GM21447 (cell line): ENCODE measurements at regions not wholly inside any gene's neighbourhood (a gene's known extent, or its start where the extent isn't known, plus 50 kb on each side); places are given as distances from the start of the nearest gene placed in this dataset.
"Not testable (repeated sequence)": the region's sequence is repeated elsewhere in the genome, so short reads cannot be mapped to it uniquely, and the experiment has no call there.

ENCODE experiments used
- ATAC-seq: cut with Tn5 transposase; IDR thresholded peaks from one replicate; pipeline ENCODE4 v1.9.1; 2021; ENCODE audit not compliant: unreplicated experiment

DNA sequence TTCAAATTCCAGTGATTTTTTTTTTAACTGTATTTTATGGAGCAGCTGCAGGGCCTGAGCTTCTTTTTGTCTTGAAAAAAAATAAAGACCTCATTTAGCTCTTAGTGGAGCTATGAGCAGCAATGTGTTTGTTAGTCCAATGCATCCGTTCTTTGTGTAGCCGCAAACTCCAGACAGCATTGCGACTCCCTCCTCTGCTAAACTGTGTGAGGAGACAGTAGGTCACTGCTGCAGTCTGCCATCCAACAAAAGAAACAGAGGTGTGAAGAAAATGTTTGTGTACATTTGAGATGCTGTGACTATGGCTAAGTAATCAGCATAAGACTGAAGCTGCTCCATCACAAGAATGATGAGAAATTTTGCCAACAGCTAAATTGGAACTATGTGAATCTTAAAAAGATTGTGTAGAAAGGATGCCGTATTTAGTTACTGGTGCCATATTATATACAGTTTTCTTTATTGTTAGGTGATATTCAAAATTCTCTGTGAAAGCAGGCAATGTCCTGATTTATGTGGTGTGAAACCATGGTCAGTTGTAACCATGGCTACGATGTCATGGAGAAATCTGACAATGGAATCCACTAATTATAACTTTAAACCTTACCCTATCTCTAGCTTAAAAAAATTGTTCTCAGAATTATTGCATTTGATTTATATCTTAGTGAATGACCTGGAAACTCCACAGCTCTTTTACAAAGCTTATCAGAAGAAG, 428.8 kb upstream of the EPHA7 start:
- no peak for ATAC-seq

DNA sequence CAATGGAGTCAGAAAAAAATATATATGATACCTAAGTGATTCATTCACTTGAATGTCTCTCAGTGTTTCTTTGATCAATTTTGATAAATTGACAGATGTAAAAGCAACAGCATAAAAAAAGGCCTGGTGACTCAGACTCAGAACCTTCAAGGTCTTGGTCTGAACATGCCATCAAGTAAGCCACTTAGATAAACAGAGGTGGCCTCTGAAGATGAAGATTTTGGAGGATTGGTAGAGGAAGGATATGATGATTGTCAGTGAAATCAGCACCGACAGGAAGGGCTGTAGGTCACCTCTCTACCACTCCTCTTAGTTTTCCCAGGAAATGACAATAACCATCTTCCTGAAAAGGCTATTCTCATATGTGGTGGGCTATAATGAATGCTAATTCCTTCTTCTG, 422.8 kb upstream of the EPHA7 start:
- no peak for ATAC-seq

GRCh38 chr6:93835451-93836145, 416.2 kb upstream of the EPHA7 start:
- ATAC-seq, result not testable (repeated sequence)

DNA sequence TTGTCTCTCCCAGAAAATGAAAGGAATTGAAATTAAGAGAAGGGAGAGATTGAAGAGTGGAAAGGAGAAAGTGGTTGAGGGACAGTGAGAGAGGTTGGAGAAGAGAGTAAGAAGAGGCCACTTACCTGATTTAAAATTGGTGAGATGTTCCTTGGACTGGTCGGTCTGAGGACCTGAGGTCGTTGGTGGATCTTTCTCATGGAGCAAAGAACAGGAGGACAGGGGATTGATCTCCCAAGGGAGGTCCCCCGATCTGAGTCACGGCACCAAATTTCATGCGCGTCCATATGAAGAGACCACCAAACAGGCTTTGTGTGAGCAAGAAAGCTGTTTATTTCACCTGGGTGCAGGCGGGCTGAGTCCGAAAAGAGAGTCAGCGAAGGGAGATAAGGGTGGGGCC, 415.7 kb upstream of the EPHA7 start:
- ATAC-seq, result not testable (repeated sequence)

DNA sequence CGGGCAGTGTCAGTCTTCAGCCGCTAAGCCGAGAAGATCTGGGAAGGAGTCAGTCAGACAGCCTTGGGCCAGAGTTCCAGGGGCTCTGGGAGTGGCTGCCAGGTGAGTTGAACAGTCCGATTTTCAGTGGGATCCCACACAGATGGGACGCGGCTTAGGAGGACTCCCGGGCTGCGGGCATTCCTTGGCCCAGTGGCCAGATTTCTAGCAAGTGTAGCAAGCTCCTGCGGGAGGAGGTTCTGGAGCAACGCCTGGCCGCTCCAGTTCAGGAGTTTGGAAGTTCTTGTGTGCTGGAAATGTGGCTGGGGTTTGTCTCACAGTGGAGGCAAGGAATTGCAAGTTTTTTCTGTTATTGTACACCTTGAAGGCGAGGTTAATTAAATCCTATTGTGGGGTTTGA, 414.0 kb upstream of the EPHA7 start:
- not testable (repeated sequence) for ATAC-seq

DNA sequence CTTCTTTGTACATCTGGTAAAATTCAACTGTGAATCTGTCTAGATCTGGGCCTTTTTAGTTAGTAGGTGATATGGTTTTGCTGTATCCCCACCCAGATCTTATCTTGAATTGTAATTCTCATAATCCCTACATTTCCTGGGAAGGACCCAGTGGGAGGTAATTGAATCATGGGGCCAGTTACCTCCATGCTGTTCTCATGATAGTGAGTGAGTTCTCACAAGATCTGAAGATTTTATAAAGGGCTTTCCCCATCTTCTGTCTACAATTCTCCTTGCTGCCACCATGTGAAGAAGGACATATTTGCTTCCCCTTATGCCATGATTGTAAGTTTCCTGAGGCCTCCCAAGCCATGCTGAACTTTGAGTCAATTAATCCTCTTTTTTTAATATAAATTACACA, 410.4 kb upstream of the EPHA7 start:
- not testable (repeated sequence) for ATAC-seq

GRCh38 chr6:93829009-93829408, 409.6 kb upstream of the EPHA7 start:
- ATAC-seq, result no peak

GRCh38 chr6:93828553-93828952, 409.2 kb upstream of the EPHA7 start:
- no peak for ATAC-seq

- no peak for ATAC-seq
These were observed 408.4 kb upstream of the EPHA7 start for GRCh38 chr6:93827728-93828127.

- ATAC-seq, result no peak
These were observed 406.6 kb upstream of the EPHA7 start for GRCh38 chr6:93825950-93826349.

GRCh38 chr6:93823489-93823888, 404.1 kb upstream of the EPHA7 start:
- no peak for ATAC-seq

- ATAC-seq, result no peak
These were observed 403.3 kb upstream of the EPHA7 start for GRCh38 chr6:93822434-93823265.

DNA sequence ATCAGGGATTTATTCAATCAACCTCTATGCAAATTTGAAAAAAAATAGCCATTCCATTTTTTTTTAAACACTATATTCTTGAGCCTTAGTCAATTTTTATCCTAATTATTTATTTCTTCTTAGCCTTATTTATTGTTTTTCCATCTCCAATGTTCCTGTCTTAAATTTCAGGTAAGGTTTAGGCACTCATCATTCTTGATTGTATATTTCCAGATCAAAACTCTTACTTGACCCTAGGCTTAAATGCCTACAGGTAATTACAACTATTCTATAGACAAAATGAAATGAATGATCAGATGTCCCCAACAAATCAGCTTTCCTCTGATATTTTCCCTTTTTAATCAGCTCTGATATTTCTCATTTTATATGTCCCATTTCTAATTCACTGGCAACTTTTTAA, 402.6 kb upstream of the EPHA7 start:
- no peak for ATAC-seq

- ATAC-seq, result no peak
These were observed 401.2 kb upstream of the EPHA7 start for GRCh38 chr6:93820465-93821082.

- no peak for ATAC-seq
These were observed 399.8 kb upstream of the EPHA7 start for GRCh38 chr6:93819189-93819588.

GRCh38 chr6:93817937-93818336, 398.6 kb upstream of the EPHA7 start:
- no peak for ATAC-seq

- ATAC-seq, result no peak
These were observed 387.3 kb upstream of the EPHA7 start for GRCh38 chr6:93806409-93807270.

- ATAC-seq, result no peak
These were observed 381.9 kb upstream of the EPHA7 start for GRCh38 chr6:93801101-93801847.

GRCh38 chr6:93799226-93799625, 379.9 kb upstream of the EPHA7 start:
- no peak for ATAC-seq

- ATAC-seq, result no peak
These were observed 374.8 kb upstream of the EPHA7 start for GRCh38 chr6:93794166-93794565.
